GM18505 (cell line): ENCODE measurements at regions not wholly inside any gene's neighbourhood (a gene's known extent, or its start where the extent isn't known, plus 50 kb on each side); places are given as distances from the start of the nearest gene placed in this dataset.

Source experiments
- ATAC-seq: cut with Tn5 transposase; IDR thresholded peaks from one replicate; pipeline ENCODE4 v1.9.1; 2021; ENCODE audit not compliant: unreplicated experiment
- POLR2A ChIP-seq: IDR thresholded peaks from 4 replicates; pipeline ENCODE4 v1.6.1; 2011; ENCODE audit warnings: borderline replicate concordance; ENCODE audit not compliant: insufficient read depth, insufficient read length; ENCODE audit errors: extremely low read depth

GRCh38 chr6:165086814-165087213 lies 222.6 kb downstream of the C6orf118 start:
- no peak for ATAC-seq
- TF ChIP-seq POLR2A = no peak

- no peak for ATAC-seq
- TF ChIP-seq POLR2A = no peak
Measured at GRCh38 chr6:165082636-165083035, 226.8 kb downstream of the C6orf118 start.

GRCh38 chr6:165081944-165082532 lies 227.4 kb downstream of the C6orf118 start:
- ATAC-seq = no peak
- TF ChIP-seq POLR2A = no peak

- TF ChIP-seq POLR2A = no peak
- no peak for ATAC-seq
Measured at GRCh38 chr6:165077876-165078275, 231.5 kb downstream of the C6orf118 start.

GRCh38 chr6:165071906-165072305 lies 237.5 kb downstream of the C6orf118 start:
- TF ChIP-seq POLR2A = no peak
- no peak for ATAC-seq

GRCh38 chr6:165060720-165061119 lies 248.7 kb downstream of the C6orf118 start:
- ATAC-seq = no peak

GRCh38 chr6:165059032-165059431 lies 250.4 kb downstream of the C6orf118 start:
- no peak for TF ChIP-seq POLR2A
- ATAC-seq = no peak

More at GRCh38 chr6:165060720-165061119, 248.7 kb downstream of the C6orf118 start:
- no peak for TF ChIP-seq POLR2A

GRCh38 chr6:165056292-165056691 lies 253.1 kb downstream of the C6orf118 start:
- TF ChIP-seq POLR2A = no peak
- ATAC-seq = no peak

- ATAC-seq = no peak
- TF ChIP-seq POLR2A = no peak
Measured at GRCh38 chr6:165055231-165055630, 254.2 kb downstream of the C6orf118 start.

- no peak for TF ChIP-seq POLR2A
- ATAC-seq = no peak
Measured at GRCh38 chr6:165052561-165053480, 256.6 kb downstream of the C6orf118 start.

GRCh38 chr6:165049362-165049761 lies 260.0 kb downstream of the C6orf118 start:
- no peak for ATAC-seq
- TF ChIP-seq POLR2A = no peak

GRCh38 chr6:165047952-165048351 lies 261.5 kb downstream of the C6orf118 start:
- no peak for ATAC-seq
- no peak for TF ChIP-seq POLR2A

GRCh38 chr6:165045631-165046030 lies 263.8 kb downstream of the C6orf118 start:
- no peak for ATAC-seq
- no peak for TF ChIP-seq POLR2A

GRCh38 chr6:165042912-165043311 lies 266.5 kb downstream of the C6orf118 start:
- ATAC-seq = no peak
- no peak for TF ChIP-seq POLR2A
